Uterus (tissue), 3 donors: ENCODE measurements at regions not wholly inside any gene's neighbourhood (a gene's known extent, or its start where the extent isn't known, plus 50 kb on each side); places are given as distances from the start of the nearest gene placed in this dataset.

Source experiments
- DNase-seq, 2 donors: peaks; one replicate each; pipeline ENCODE4 v3.0.0-alpha.2; 2019 to 2020
- H3K27ac ChIP-seq, 2 donors: fragments of 200-600 bp; sonication (generic); 1 replicate in 1 of 2; 2 replicates in 1 of 2; pipeline ENCODE4 v1.5.1; 2016 to 2018
- H3K27me3 ChIP-seq, 2 donors: fragments of 200-600 bp; sonication (generic); one replicate each; pipeline ENCODE4 v1.5.1; 2018 to 2019; ENCODE audit warnings: control low read depth in 1 of 2
- H3K36me3 ChIP-seq, 2 donors: fragments of 200-600 bp; sonication (generic); one replicate each; pipeline ENCODE4 v1.5.1; 2019; ENCODE audit warnings: control low read depth in 1 of 2
- H3K4me1 ChIP-seq, 2 donors: fragments of 200-600 bp; sonication (generic); one replicate each; pipeline ENCODE4 v1.5.1; 2018 to 2019; ENCODE audit warnings: control low read depth in 1 of 2
- H3K4me3 ChIP-seq, 2 donors: fragments of 200-600 bp; sonication (generic); 1 replicate in 1 of 2; 2 replicates in 1 of 2; pipeline ENCODE4 v1.5.1; 2018 to 2019; ENCODE audit warnings: mild to moderate bottlenecking in 1 of 2
- H3K9me3 ChIP-seq, 2 donors: fragments of 200-600 bp; sonication (generic); one replicate each; pipeline ENCODE4 v1.5.1; 2019; ENCODE audit warnings: control low read depth in 1 of 2
- POLR2A ChIP-seq, 2 donors: fragments of 450-650 bp; IDR thresholded peaks; one replicate each; pipeline ENCODE4 v1.6.1; 2016; ENCODE audit warnings: antibody characterized with exemption in 2 of 2, mild to moderate bottlenecking in 1 of 2, moderate library complexity in 1 of 2
- intact Hi-C: fragments of 100-400 bp; cut with DNase I; formaldehyde crosslinking; loops from one replicate; pipeline ENCODE4 v1.15.1; 2023; ENCODE audit warnings: low total_unique reads
- TF ChIP-seq, protein P1 (sequence below), 4 experiments: fragments of 200-600 bp in 2 of 4; fragments of 450-650 bp in 2 of 4; sonication (generic) in 2 of 4; IDR thresholded peaks; one replicate each; pipeline ENCODE4 v1.5.1; 2016 to 2019; ENCODE audit warnings: antibody characterized with exemption in 4 of 4, mild to moderate bottlenecking in 2 of 4, moderate library complexity in 1 of 4
- donor health status: DM: yes; HTN: yes; CAD: no.

DNA sequence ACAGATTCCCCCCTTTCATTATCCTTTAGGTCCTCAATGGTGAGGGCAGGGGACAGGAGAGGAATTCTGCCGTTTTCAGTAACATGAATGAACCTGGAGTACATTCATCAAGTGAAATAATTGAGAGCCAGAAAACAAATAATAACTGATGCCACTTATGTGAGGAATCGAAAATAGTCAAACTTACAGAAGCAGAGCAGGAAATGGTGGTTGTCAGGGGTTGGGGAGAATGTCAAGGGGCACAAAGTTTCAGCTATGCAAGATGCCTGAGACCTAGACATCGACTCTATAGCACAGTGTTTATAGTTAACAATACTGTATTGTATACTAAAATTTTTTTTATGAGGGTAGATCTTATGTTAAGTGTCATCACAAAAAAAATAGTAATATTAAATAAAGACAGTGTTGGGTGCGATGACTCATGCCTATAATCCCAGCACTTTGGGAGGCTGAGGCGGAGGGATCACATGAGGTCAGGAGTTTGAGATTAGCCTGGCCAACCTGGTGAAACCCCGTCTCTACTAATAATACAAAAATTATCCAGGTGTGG, 1219.8 kb downstream of the GATA3 start:
- no peak for DNase-seq
- no peaks in the 10 kb centered on the region for H3K27me3 ChIP-seq
- H3K4me3 ChIP-seq = no peak overlapping the region
- no peak overlapping the region for H3K27ac ChIP-seq
- no peaks in the 10 kb centered on the region for H3K9me3 ChIP-seq
- no peaks in the 10 kb centered on the region for H3K36me3 ChIP-seq
- H3K4me1 ChIP-seq = no peaks in the 10 kb centered on the region
- intact Hi-C loops = no loop called here
- TF ChIP-seq POLR2A (IDR thresholded peaks at IDR 0.05) = no peak

- TF ChIP-seq, protein P1, sequence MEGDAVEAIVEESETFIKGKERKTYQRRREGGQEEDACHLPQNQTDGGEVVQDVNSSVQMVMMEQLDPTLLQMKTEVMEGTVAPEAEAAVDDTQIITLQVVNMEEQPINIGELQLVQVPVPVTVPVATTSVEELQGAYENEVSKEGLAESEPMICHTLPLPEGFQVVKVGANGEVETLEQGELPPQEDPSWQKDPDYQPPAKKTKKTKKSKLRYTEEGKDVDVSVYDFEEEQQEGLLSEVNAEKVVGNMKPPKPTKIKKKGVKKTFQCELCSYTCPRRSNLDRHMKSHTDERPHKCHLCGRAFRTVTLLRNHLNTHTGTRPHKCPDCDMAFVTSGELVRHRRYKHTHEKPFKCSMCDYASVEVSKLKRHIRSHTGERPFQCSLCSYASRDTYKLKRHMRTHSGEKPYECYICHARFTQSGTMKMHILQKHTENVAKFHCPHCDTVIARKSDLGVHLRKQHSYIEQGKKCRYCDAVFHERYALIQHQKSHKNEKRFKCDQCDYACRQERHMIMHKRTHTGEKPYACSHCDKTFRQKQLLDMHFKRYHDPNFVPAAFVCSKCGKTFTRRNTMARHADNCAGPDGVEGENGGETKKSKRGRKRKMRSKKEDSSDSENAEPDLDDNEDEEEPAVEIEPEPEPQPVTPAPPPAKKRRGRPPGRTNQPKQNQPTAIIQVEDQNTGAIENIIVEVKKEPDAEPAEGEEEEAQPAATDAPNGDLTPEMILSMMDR (IDR thresholded peaks at IDR 0.05) = no peak
- no peak for TF ChIP-seq POLR2A (IDR thresholded peaks at IDR 0.05)
- Histone ChIP-seq H3K9me3 (no peaks in the 10 kb centered on the region), H3K4me3 (no peak overlapping the region), H3K36me3 (no peaks in the 10 kb centered on the region), H3K27me3 (no peaks in the 10 kb centered on the region), H3K27ac (no peak overlapping the region), H3K4me1 (no peaks in the 10 kb centered on the region)
- no peak for DNase-seq
- intact Hi-C loops = no loop called here
These were observed 1221.4 kb downstream of the GATA3 start for GRCh38 chr10:9275861-9276260.

DNA sequence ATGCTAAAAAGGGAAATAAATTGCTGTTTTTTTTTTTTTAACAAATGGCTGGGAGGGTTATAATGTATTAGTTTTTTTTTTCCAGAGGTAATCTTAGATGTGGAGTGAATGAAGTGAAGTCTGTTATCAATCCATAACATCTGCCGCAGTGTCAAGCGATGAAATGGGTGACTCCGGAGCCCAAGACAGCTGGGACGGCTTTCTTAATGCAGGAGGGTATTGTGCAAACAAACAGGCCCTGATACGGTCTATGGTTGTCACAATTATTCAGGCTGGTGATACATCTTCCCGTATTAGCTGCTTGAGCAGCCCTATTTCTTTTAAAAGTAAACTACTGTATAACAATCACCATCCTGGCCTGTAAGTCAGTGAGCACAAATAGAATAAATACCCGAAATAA, 1231.2 kb downstream of the GATA3 start:
- no peaks in the 10 kb centered on the region for H3K9me3 ChIP-seq
- no peak overlapping the region for H3K27ac ChIP-seq
- H3K36me3 ChIP-seq = no peaks in the 10 kb centered on the region
- no peaks in the 10 kb centered on the region for H3K4me1 ChIP-seq
- TF ChIP-seq, protein P1 (IDR thresholded peaks at IDR 0.05) = no peak
- TF ChIP-seq POLR2A (IDR thresholded peaks at IDR 0.05) = no peak
- H3K4me3 ChIP-seq = no peak overlapping the region
- H3K27me3 ChIP-seq = peaks cover 0 to 3% of the 10 kb centered on the region in 2 donors
- DNase-seq = no peak
- intact Hi-C loops = no loop called here

GRCh38 chr10:9289811-9290210, 1235.3 kb downstream of the GATA3 start:
- no peak for DNase-seq
- intact Hi-C loops = no loop called here

GRCh38 chr10:9291081-9291480, 1236.6 kb downstream of the GATA3 start:
- TF ChIP-seq, protein P1 (IDR thresholded peaks at IDR 0.05) = no peak
- no peak for TF ChIP-seq POLR2A (IDR thresholded peaks at IDR 0.05)
- H3K27ac ChIP-seq = no peak overlapping the region
- no peaks in the 10 kb centered on the region for H3K9me3 ChIP-seq
- H3K27me3 ChIP-seq = peaks cover 0 to 3% of the 10 kb centered on the region in 2 donors
- intact Hi-C loops = no loop called here
- DNase-seq = no peak
- no peak overlapping the region for H3K4me3 ChIP-seq
- H3K4me1 ChIP-seq = no peaks in the 10 kb centered on the region
- no peaks in the 10 kb centered on the region for H3K36me3 ChIP-seq

More at GRCh38 chr10:9289811-9290210, 1235.3 kb downstream of the GATA3 start:
- no peaks in the 10 kb centered on the region for H3K4me1 ChIP-seq
- H3K4me3 ChIP-seq = no peak overlapping the region
- H3K36me3 ChIP-seq = no peaks in the 10 kb centered on the region
- H3K9me3 ChIP-seq = no peaks in the 10 kb centered on the region
- peaks cover 0 to 3% of the 10 kb centered on the region in 2 donors for H3K27me3 ChIP-seq
- TF ChIP-seq, protein P1 (IDR thresholded peaks at IDR 0.05) = no peak
- TF ChIP-seq POLR2A (IDR thresholded peaks at IDR 0.05) = no peak
- H3K27ac ChIP-seq = no peak overlapping the region
